ENCODE measurements at regions not wholly inside any gene's neighbourhood (a gene's known extent, or its start where the extent isn't known, plus 50 kb on each side); places are given as distances from the start of the nearest gene placed in this dataset.

- TF ChIP-seq MNT (IDR thresholded peaks at IDR 0.05): no peak
- no peak for TF ChIP-seq HNRNPL (IDR thresholded peaks at IDR 0.05; ENCODE audit: low read depth, low read length)
- TF ChIP-seq ESRRA (CRISPR knock-in tag; IDR thresholded peaks at IDR 0.05; ENCODE audit: low read depth): no peak
- TF ChIP-seq NFE2 (CRISPR knock-in tag; IDR thresholded peaks at IDR 0.05): no peak
- TF ChIP-seq PCBP2 (optimal IDR thresholded peaks at IDR 0.05; ENCODE audit: low read depth, low read length, poor library complexity, severe bottlenecking): no peak
- no peak for TF ChIP-seq ZNF574 (CRISPR knock-in tag; IDR thresholded peaks at IDR 0.05)
These were observed 542.3 kb upstream of the TNP1 start (continued) for GRCh38 chr2:217402144-217402543.

- in situ Hi-C loops (cut with HindIII; ENCODE audit: extremely low pct_ligation_motif_present, low pct_unique_long_range_greater_than_20kb): no loop called here
- BruUV-seq (replicated peaks): no TSS peak
- Histone ChIP-seq H3K4me3 (replicated peaks in 1 of 3; ENCODE audit: insufficient read depth in 1 of 3, low read depth in 2 of 3, low read length in 3 of 3) (no peak overlapping the region), H3K9ac (ENCODE audit: insufficient read depth, low read depth, low read length) (no peak overlapping the region), H3K27me3 (ENCODE audit: control insufficient read depth in 1 of 2, insufficient read depth in 2 of 2, low read length in 2 of 2) (no peaks in the 10 kb centered on the region), H3K4me2 (ENCODE audit: low read depth, low read length) (no peak overlapping the region), H2AFZ (ENCODE audit: low read length) (no peak overlapping the region), H3K79me2 (ENCODE audit: insufficient read depth, low read length) (no peaks in the 10 kb centered on the region), H3K36me3 (replicated peaks in 1 of 2; ENCODE audit: control insufficient read depth in 1 of 2, insufficient read depth in 2 of 2, low read length in 2 of 2) (no peaks in the 10 kb centered on the region), H3K4me1 (ENCODE audit: insufficient read depth, low read length) (no peaks in the 10 kb centered on the region), H3K9me3 (ENCODE audit: low read length) (no peaks in the 10 kb centered on the region), H3K27ac (ENCODE audit: extremely low read length, insufficient read depth, low read length) (no peak overlapping the region), H4K20me1 (ENCODE audit: insufficient read depth, low read length) (no peaks in the 10 kb centered on the region)
- ChIA-PET CTCF (ENCODE audit: low intra/inter-chr PET ratio, low total read pairs) (no interaction called here), POLR2A (no interaction called here)
- ATAC-seq (no peak), FAIRE-seq (no peak), DNase-seq (ENCODE audit: low spot score) (no peak)
- 48% methylated on average over 5 of the region's 5 CpGs for WGBS (ENCODE audit: low lambda C conversion rate)
- intact Hi-C loops (cut with micrococcal nuclease; ENCODE audit: unreplicated experiment): no loop called here
- no peak for TF ChIP-seq ZNF616 (CRISPR knock-in tag; IDR thresholded peaks at IDR 0.05; ENCODE audit: low read depth)
- no peak for TF ChIP-seq THAP11 (CRISPR knock-in tag; IDR thresholded peaks at IDR 0.05)
- TF ChIP-seq BCL6 (CRISPR knock-in tag; IDR thresholded peaks at IDR 0.05): no peak
- no peak for TF ChIP-seq PAF1 (CRISPR knock-in tag; IDR thresholded peaks at IDR 0.05)
- no peak for TF ChIP-seq KDM3A (CRISPR knock-in tag; IDR thresholded peaks at IDR 0.05; ENCODE audit: low read depth)
- TF ChIP-seq ZNF343 (CRISPR knock-in tag; IDR thresholded peaks at IDR 0.05): no peak
- TF ChIP-seq ZNF746 (CRISPR knock-in tag; IDR thresholded peaks at IDR 0.05): no peak
- no peak for TF ChIP-seq ZBTB26 (CRISPR knock-in tag; IDR thresholded peaks at IDR 0.05; ENCODE audit: borderline replicate concordance)
- no peak for TF ChIP-seq ZFYVE20 (CRISPR knock-in tag; IDR thresholded peaks at IDR 0.05; ENCODE audit: borderline replicate concordance, low read depth)
- no peak for TF ChIP-seq MYNN (CRISPR knock-in tag; IDR thresholded peaks at IDR 0.05; ENCODE audit: low read depth)
- TF ChIP-seq ZNF552 (CRISPR knock-in tag; IDR thresholded peaks at IDR 0.05; ENCODE audit: borderline replicate concordance): no peak
- TF ChIP-seq XBP1 (CRISPR knock-in tag; IDR thresholded peaks at IDR 0.05): no peak
- TF ChIP-seq AHR (CRISPR knock-in tag; IDR thresholded peaks at IDR 0.05): no peak
- no peak for TF ChIP-seq MAZ (IDR thresholded peaks at IDR 0.05; ENCODE audit: borderline replicate concordance, low read depth, low read length)
- TF ChIP-seq MAZ (CRISPR knock-in tag; IDR thresholded peaks at IDR 0.05; ENCODE audit: low read depth): no peak
- no peak for TF ChIP-seq MEIS1 (CRISPR knock-in tag; IDR thresholded peaks at IDR 0.05; ENCODE audit: borderline replicate concordance)
These were observed 539.4 kb upstream of the TNP1 start for GRCh38 chr2:217399291-217399690.
